ENCODE measurements at regions not wholly inside any gene's neighbourhood (a gene's known extent, or its start where the extent isn't known, plus 50 kb on each side); places are given as distances from the start of the nearest gene placed in this dataset.

GRCh38 chr4:167883266-167883665 is 209.1 kb upstream of the ANXA10 start:
- no peaks in the 10 kb centered on the region for H3K4me1 ChIP-seq (ENCODE audit: control insufficient read depth, insufficient read depth, low read length)
- ATAC-seq (no peak), DNase-seq (ENCODE audit: low read depth, low spot score) (no peak)
- ChIA-PET POLR2A (no interaction called here), CTCF (no interaction called here)
- no TSS peak for BruUV-seq (replicated peaks)
- H3K4me3 ChIP-seq (ENCODE audit: low read depth in 2 of 2, low read length in 2 of 2) = no peak overlapping the region
- no peaks in the 10 kb centered on the region for H3K36me3 ChIP-seq (ENCODE audit: control insufficient read depth, insufficient read depth, low read length)
- H3K9me3 ChIP-seq (ENCODE audit: control insufficient read depth, insufficient read depth, low read depth, low read length) = no peaks in the 10 kb centered on the region; the same call in 1 of the 2 replicates
- H3K27ac ChIP-seq (ENCODE audit: low read length) = no peak overlapping the region
- TF ChIP-seq CTCF (IDR thresholded peaks at IDR 0.05) = no peak
- TF ChIP-seq REST (IDR thresholded peaks at IDR 0.05; ENCODE audit: insufficient read depth in 1 of 2, low read depth in 2 of 2, low read length in 1 of 2) = no peak
- TF ChIP-seq POLR2AphosphoS5 (IDR thresholded peaks at IDR 0.05; ENCODE audit: low read depth, low read length) = no peak
- in situ Hi-C loops (cut with HindIII; ENCODE audit: low pct_unique_long_range_greater_than_20kb, low sequenced_read_pairs) (no loop called here), intact Hi-C loops (cut with micrococcal nuclease; ENCODE audit: unreplicated experiment) (no loop called here)
- H3K27me3 ChIP-seq (ENCODE audit: control insufficient read depth, insufficient read depth, low read length) = no peaks in the 10 kb centered on the region

DNA sequence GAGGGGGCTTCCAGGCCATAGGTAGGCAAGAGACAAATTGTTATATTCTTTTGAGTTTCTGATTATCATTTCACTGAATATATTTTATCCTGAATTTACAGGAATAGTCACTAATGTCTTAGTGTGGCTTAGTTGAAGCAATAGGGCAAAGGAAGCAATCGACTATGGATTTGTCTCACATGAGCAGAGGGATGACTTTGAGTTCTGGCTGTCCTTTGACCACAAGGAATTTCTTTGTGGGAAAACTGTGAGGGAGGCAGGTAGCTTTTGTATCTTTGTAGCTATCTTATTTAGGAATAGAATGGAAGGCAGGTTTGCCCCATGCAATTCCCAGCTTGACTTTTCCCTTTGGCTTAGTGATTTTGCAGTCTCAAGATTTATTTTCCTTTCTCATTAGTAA is 207.3 kb upstream of the ANXA10 start:
- POLR2A ChIA-PET = no interaction called here
- in situ Hi-C loops (cut with HindIII; ENCODE audit: low pct_unique_long_range_greater_than_20kb, low sequenced_read_pairs) = no loop called here

More for the DNA sequence above, 207.3 kb upstream of the ANXA10 start:
- CTCF ChIA-PET = no interaction called here
- Histone ChIP-seq H3K36me3 (ENCODE audit: control insufficient read depth, insufficient read depth, low read length) (no peaks in the 10 kb centered on the region), H3K4me1 (ENCODE audit: control insufficient read depth, insufficient read depth, low read length) (no peaks in the 10 kb centered on the region), H3K4me3 (ENCODE audit: low read depth in 2 of 2, low read length in 2 of 2) (no peak overlapping the region), H3K9me3 (ENCODE audit: control insufficient read depth, insufficient read depth, low read depth, low read length) (no peaks in the 10 kb centered on the region; the same call in 1 of the 2 replicates), H3K27me3 (ENCODE audit: control insufficient read depth, insufficient read depth, low read length) (no peaks in the 10 kb centered on the region), H3K27ac (ENCODE audit: low read length) (no peak overlapping the region)
- BruUV-seq (replicated peaks) = no TSS peak
- ATAC-seq = no peak
- DNase-seq (ENCODE audit: low read depth, low spot score) = no peak
- TF ChIP-seq SIN3A (IDR thresholded peaks at IDR 0.05; ENCODE audit: borderline replicate concordance, insufficient read depth, low read depth, low read length) = no peak
- no peak for TF ChIP-seq CTCF (IDR thresholded peaks at IDR 0.05)
- intact Hi-C loops (cut with micrococcal nuclease; ENCODE audit: unreplicated experiment) = no loop called here

All from Panc1 (cell line).